GM18909 (cell line): ENCODE measurements at regions not wholly inside any gene's neighbourhood (a gene's known extent, or its start where the extent isn't known, plus 50 kb on each side); places are given as distances from the start of the nearest gene placed in this dataset.
"Not testable (repeated sequence)": the region's sequence is repeated elsewhere in the genome, so short reads cannot be mapped to it uniquely, and the experiment has no call there.

Source experiments
- ATAC-seq: cut with Tn5 transposase; IDR thresholded peaks from one replicate; pipeline ENCODE4 v1.9.1; 2021; ENCODE audit warnings: mild to moderate bottlenecking; ENCODE audit not compliant: unreplicated experiment, poor library complexity

- ATAC-seq = peak; percentile 73
Measured at GRCh38 chr5:106121972-106122605, 1548.6 kb downstream of the EFNA5 start.

DNA sequence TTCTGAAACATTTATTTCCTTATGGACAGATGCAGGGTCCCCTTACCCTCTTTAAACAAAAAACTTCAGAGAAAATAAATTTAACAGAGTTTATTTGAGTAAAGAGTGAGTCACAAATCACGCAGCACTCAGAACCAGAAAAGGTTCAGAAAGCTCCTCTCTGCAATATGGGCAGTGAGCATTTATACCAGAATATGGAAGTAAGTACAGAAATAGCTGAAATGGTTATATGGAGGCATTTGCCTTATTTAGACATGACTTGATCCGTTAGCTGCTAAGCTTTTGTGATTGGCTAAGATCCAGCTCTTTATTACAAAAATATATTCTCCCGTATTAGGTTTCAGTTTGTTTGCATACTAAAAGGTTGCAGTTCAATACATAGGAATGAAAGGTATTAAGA is 1554.1 kb downstream of the EFNA5 start:
- ATAC-seq = no peak

DNA sequence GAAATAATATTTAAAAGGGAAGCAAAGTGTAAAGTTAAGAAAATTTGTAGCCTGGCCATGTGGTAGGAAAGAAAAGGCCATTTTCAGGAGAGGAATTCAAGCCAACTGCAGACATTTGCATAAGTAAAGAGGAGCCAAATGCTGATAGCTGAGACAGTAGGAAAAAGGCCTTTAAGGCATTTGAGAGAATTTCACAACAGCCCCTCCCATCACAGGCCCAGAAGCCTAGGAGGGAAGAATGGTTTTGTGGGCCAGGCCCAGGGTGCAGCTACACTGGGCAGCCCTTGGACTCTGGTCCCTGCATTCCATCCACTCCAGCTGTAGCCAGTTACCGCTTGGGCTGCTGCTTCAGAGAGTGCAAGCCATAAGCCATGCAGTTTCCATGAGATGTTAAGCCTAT is 1556.8 kb downstream of the EFNA5 start:
- no peak for ATAC-seq

GRCh38 chr5:106106384-106106783 is 1564.4 kb downstream of the EFNA5 start:
- ATAC-seq = no peak

DNA sequence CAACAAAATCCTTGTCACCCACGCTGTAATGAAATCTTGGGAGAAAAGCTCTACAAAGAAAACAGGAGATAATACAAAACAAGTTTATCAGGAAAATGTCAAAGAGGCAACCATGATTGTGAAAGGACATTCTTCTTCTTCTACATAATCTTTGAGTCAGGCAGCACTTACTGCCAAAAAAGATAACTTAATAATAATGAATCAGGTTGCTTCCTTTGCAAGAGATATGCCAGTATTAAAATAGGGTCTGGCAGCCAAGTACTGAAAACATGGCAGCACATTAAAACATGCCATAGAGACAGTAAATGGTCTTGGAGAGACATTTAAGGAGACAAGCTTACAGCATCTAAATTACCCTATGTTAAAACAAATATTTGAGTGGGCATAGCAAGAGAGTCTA is 1573.4 kb downstream of the EFNA5 start:
- ATAC-seq = no peak

DNA sequence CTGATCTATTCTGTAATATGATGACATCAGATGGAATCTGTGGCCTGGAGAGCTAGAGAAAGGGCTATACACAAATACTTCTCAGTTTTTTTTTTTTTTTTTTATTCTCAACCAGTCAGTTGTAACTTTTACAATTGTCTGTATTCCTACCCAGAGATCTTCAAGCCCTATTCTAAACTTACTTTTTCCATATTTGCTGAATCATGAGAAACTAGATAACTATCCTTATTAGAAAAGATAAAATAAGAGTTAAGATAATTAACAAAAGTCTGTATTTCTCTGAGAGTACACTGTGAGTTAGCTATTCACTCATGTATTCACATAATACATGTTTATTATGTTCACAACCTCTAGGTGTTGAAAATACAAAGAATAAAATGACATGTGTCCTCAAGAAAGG is 1575.9 kb downstream of the EFNA5 start:
- no peak for ATAC-seq

DNA sequence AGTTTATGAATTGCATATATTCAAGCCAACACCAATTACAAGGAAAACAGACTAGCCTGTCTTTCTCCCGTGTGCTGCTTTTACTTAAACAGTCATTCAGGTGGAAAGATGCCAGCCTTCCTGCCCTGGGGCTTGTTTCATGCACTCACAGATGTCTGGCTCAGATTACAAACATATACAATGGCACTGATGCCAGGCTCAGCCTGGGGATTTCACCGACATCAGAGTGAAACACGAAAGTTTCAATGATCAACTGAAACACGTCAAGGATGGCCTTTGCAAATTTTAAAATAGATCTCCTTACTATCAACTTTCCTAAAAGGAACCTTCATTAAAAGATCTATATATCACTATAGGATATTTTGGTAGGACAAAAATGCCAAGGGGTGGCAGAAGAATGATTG is 1576.5 kb downstream of the EFNA5 start:
- ATAC-seq = no peak

DNA sequence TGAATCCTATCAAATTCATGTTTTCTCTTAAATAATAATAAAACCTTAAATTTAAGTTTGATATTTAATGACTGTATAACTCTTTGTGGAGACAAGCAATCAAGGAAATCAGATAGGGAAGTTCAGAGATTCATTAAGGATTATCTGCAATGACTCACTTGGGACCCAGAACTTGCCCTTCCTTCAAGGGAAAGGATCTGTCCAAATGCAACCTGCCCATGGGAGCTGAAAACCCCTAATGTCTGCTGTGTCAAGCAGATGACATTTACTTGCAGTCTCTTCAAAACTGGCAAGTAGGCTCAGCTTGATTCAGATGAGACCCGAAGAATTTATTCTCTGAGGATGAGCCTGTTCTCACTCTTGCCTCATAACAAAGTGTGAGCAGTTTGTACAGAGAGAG is 1577.6 kb downstream of the EFNA5 start:
- ATAC-seq = no peak

GRCh38 chr5:106092455-106092854 is 1578.3 kb downstream of the EFNA5 start:
- no peak for ATAC-seq

- no peak for ATAC-seq
Measured at GRCh38 chr5:106089073-106089472, 1581.7 kb downstream of the EFNA5 start.

- ATAC-seq = no peak
Measured at GRCh38 chr5:106088462-106088861, 1582.3 kb downstream of the EFNA5 start.

GRCh38 chr5:106086352-106086751 is 1584.4 kb downstream of the EFNA5 start:
- no peak for ATAC-seq

DNA sequence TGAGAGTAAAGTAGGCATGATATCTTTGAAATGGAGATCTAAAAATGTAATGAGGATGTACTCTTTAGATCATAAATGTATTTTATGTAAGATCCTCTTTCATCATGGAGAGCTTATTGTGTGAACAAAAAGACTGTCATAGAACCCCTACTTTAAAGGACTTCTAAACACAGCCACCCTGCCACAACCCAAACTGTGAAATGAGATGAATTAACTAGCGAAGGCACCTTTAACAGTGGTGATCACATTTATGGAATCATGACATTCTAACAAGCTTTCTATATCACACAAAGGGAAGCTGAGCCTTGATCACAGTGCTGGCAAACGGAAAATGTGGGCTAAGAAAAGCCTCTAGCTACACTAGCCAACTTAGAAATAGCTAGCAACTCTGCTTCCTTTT is 1585.2 kb downstream of the EFNA5 start:
- no peak for ATAC-seq

DNA sequence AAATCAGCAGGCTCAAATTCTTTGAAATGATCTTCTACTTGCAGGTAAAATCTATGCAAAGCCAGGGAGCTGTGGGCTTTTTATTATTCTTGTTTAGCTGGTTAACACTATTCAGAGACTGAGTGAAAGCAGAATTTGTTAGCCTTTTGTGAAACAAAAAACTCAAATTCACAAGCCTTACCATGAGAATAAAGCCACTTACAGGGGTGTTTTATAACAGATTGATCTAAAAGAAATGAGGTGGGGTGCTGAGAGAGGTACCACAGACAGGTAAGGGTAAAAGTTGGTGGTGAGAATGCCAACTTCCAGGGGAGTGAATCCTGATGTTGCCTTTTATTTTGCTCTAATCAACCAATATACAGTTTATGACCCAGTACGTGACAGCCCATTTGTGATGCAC is 1585.6 kb downstream of the EFNA5 start:
- no peak for ATAC-seq

GRCh38 chr5:106080535-106080934 is 1590.2 kb downstream of the EFNA5 start:
- ATAC-seq = no peak

DNA sequence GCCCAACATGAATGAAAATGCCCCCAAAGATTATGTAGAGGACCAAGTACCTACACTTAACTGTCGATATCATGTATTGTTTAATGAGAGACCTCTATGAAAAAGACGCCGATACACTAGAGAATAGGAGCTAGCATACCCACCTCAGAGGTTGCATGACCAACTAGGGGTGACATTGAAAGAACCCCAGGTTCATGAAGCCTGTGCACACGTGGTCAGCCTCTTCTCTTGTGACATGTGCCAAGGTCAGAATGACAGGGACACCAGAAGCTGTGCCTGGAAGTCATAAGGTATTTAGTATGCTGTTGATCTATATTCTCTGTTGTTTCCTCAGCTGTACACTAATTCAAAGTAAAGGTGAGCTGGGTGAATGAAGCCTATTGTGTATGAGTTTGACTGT is 1594.1 kb downstream of the EFNA5 start:
- no peak for ATAC-seq

GRCh38 chr5:106072208-106072607 is 1598.5 kb downstream of the EFNA5 start:
- no peak for ATAC-seq

DNA sequence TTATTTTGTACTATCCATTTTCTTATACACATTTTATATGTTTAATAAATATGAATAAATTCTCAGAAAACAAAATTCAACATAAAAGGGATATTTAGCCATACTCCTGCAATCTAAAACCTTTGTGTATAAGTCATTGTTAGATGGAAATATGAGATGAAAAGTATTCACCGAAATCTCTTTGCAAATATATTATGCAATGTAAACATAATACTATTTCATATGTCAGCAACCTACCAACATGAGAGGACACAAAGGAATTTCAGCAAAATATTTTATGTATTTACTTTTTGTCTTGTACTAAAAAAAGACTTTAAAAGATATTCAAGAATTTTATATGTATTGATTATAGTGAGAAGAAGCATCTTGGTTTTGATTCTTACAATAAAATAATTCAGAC is 1623.4 kb downstream of the EFNA5 start:
- ATAC-seq = no peak

DNA sequence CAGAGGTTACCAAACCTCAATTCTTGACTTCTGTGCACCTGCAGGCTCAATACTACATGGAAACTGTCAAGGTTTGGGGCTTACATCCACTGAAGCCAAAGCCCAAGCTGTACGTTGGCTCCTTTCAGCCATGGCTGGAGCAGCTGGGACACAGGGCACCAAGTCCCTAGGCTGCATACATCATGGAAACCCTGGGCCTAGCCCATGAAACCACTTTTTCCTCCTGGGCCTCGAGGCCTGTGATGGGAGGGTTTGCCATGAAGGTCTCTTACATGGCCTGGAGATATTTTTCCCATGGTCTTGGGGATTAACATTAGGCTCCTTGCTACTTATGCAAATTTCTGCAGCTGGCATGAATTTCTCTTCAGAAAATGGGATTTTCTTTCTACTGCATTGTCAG is 1638.7 kb downstream of the EFNA5 start:
- not testable (repeated sequence) for ATAC-seq

DNA sequence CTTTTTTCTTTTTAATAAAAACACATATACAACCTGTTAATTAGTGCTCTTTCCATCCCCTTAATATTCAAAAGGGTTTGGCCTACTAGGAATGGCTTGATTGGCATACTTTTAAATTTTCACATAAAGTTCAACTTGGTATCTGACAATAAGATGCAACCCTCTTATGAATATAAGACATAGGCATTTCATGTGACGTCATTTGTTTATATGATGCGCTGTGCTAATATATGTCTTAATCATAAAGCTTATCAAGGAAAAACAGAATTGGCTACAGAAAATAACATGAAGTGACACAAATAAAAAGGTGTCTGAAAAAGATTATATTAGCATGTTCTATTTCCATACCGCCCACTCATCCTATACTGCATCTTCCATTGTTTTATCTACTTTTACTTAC is 1642.4 kb downstream of the EFNA5 start:
- no peak for ATAC-seq

- no peak for ATAC-seq
Measured at GRCh38 chr5:106020894-106021293, 1649.8 kb downstream of the EFNA5 start.

DNA sequence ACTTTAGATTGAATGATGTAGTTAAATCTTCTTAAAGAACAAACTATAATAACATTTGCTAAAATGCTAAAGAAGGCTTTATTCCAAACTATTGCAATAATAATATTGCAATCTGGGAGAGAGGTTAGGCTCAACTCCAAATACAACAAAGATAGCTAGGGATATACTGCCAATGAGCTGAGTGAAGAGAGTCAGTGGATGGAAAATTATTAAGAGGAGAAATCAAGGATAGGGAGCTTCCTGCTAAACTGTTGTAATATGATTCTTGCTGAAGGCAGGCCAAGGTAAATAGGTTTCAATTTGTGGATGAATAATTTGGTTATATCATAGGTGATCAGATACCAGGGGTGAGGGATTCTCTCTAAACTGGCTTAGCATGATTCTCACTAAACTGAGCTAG is 1651.5 kb downstream of the EFNA5 start:
- ATAC-seq = no peak
